Fibroblast of skin of right quadriceps (primary cell): ENCODE measurements at regions not wholly inside any gene's neighbourhood (a gene's known extent, or its start where the extent isn't known, plus 50 kb on each side); places are given as distances from the start of the nearest gene placed in this dataset.
A peak's percentile ranks its signal among the peaks of the same experiment; 100 is the strongest.

ENCODE experiments used
- DNase-seq: peaks from one replicate; pipeline ENCODE4 v3.0.0-alpha.2; 2013

DNA sequence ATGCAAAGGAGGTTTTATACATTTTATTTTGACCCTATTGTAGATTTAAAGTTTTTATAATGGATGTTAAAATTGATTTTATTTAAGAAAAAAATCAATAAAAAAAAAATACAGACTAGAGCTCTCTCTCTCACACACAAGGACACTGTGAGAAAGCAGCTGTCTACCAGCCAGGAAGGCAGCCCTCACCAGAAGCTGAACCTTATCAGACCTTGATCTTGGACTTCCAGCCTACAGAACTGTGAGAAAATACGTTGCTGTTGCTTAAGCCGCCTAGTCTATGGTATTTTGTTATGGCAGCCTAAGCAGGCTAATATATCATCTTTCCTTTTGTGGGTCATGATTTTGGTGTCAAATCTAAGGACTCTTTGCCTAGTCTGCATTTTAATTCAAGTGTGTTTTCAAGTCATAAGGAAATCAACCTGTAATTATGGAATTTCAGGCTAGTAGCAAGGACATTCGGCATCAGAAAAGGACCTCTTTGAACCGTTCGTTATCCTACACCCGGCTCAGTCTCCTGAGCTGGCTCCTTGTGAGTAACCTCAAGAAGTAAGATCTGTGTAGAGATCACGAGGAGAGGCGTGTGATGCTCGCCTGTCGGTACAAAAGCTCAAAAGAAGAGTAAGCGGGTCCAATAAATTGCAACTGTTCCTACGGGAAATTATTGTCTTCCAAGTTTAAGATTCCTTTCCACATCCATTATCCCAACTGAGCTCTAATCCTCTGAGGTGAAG lies 98.2 kb downstream of the PDCL3 start:
- no peak for DNase-seq

DNA sequence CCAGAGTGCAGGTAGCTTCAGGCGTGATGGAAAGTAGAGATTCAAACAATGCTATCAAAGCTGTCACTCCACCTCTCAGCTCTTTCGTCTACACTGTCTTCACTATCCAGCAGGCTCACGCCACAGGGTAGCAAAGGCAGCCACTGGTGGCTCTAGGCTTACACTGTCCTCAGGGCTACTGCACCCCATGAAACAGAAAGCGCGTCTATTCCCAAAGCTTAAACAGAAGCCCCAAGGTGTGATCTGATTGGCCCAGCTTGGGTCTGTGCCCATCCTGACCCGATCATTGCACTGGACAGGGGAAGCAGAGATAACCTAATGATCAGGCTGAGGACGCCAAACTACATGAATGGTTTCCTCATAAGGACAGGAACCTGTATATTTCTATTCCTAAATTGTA lies 100.1 kb downstream of the PDCL3 start:
- DNase-seq, result no peak

DNA sequence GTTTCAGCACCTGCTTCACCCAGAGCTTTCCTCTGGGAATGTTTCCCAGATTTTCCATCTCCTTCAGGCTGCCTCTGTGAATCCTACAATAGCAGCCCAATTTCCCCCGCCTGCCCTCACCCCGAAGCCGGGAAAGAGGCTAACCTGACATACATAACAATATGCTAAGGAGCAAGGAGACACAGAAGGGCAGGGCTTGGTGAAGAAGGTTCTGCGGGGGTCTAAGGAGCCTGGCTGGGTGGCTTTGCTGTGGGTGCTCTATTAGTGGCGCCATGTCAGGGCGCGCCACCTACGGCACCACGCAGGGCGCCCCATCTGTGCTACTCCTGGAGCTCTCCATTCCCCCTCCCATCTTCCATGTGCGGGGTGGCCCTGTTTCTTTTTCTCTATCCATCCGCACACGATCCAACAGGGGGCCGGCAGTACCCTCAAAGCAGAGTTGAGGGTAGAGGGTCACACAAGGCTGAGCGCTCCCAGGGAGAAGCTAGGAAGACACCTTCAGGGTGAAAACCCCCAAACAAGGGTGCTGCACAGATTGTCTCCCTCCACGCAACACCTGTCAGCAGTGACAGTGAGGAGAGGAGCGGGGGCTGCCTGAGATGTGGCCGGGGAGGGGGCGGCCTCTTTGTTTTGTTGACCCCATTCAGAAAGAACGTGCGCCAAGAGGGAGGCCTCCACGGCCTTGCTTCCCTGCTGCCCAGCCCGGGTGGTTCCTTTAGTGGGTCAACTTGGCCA lies 101.4 kb downstream of the PDCL3 start:
- DNase-seq, result no peak

DNA sequence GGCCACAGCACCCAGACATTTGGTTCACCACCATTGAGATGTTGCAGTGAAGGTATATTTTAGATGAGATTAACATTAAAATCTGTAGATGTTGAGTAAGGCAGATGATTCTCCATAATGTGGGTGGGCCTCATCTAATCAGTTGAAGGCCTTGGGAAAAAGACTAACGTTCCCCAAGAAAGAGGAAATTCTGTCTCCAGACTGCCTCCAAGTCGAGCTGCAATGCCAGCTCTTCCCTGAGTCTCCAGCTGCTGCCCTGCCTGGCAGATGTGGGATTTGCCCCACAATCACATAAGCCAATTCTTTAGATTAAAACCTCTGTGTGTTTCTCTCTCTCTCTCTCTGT lies 101.9 kb downstream of the PDCL3 start:
- no peak for DNase-seq

DNA sequence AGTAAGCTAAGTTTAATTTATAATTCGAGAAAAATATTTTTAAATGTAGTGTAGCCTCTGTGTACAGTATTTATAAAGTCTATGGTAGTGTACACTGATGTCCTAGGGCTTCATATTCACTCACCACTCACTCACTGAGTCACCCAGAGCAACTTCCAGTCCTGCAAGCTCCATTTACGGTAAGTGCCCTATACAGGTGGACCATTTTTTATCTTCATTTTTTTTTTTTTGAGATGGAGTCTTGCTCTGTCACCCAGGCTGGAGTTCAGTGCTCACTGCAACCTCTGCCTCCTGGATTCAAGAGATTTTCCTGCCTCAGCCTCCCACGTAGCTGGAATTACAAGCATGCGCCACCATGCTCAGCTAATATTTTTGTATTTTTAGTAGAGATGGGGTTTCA lies 104.2 kb downstream of the PDCL3 start:
- no peak for DNase-seq

DNA sequence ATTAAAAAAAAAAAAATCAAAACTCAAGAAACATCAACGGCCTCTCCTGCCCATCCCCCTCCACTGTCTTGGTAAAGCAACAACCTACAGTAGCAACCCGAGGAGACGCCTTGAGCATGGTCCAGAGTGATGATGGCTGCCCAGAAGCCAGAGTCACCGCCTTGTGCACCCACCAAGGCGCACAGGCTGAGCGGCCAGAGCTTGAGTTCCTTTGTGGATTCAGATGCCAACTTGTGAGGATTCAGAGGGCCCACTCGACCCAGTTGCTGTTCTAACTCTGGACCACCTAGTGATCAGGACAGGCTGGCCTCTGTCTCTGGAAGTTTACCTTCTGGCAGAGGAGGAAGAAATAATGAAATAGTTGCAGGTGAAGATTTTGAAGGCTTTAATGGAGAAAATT lies 105.0 kb downstream of the PDCL3 start:
- DNase-seq, result no peak

DNA sequence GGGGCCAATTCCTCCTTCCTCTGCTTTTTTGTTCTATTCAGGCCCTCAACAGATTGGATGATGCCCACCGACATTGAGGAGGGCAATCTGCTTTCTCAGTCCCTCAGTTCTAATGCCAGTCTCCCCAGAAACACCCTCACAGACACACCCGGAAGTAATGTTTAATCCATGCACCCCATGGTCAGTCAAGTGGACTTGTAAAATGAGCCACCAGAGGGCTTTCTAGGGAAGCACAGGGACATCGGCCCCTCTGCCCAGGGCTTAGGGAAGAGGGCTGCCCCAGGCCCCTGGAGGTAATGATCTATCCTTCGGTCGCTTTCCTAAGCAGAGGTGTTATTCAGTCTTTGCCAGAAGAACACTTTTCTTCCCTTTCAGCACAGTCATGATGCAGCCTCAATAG lies 107.4 kb downstream of the PDCL3 start:
- no peak for DNase-seq

DNA sequence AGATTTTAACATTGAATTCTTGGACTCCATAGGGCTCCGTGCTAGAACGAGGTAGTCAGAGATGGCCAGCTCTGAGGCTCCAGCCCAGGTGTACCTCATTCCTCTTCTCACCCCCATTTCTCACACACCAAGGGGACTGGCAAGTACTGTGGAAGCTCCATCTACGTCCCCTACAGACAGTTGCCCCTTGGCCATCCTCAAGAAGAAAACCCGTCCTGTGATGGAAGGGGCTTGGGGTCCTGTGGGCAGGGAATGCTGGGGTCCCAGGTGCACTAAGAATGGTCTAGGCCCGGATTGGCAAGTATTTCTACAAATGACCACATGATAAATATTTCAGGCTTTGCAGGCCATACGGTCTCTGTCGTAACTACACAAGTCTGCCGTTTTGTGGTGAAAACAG lies 110.3 kb downstream of the PDCL3 start:
- DNase-seq, result no peak

DNA sequence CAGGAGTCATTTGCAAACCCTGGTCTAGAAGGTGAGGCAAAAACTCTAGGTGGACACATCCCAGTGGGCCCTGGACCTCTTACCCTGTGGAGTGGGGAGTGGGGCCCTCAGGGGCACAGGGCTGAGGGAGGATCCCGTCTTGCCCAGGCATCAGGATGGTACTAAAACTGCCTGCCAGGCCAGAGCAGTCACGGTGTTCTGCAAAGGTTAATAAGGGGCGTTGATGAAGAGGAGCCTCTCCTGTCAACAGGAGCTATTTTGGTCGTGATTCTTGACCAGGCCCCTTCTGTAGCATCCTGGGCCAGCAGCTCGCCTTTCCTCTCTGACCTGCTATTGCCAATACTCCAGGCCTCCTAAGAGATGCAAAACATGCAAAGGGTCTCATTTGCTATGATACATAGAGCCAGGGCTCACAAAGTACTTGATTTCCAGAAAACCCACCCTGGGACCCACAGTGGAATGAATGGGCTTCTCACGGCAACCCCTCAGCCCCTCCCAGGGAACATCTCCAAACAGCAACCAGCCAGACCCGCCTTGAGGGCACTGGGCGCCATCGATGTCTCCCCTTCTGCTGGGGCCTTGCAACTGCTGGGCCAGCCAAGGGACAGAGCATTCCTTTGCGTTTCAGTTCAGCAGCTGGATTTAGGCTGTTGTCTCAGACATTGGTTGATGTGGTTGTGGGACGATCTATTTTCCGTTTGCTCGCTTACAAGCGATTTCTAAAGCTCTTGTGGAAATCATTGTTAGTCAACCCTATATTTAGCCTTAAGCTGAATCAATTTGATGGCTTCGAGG lies 111.1 kb downstream of the PDCL3 start:
- DNase-seq, result no peak

DNA sequence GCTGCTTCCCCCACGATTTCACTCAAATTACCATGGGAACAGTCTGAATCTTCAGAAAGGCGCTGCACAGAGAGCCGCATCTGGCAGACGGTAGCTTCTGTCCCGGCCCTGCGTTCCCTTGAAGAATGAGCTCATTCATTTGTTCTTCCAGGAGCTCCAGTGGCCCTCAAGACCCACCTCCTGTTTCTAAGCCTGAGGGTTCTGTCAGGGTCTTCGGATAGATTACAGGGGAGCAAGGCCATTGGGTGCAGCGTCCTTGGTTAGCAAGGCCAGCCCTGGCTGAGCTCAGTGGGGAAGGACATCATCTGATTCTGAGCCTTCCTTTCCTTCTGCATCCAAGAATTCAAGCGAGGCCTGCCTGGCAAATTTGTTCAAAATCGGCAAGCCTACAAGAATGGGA lies 111.9 kb downstream of the PDCL3 start:
- DNase-seq, result no peak

DNA sequence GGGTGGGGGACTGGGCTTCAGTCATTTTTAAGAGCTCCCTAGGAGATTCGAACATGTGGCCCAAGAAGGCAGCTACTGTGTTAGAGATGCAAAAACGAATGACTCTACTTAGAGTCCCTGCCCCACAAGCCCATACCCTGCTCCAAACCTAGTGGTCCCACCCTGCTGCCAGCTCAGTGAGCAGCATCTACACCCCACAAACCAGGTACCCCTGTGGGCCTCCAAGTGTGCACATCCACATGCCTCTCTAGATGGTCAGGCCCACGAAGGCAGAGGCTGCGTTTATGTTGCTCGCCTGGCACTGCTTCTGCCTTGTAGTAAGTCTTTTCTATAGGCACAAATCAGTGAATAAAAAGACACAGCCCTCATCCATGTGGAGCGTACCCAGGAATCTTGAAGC lies 112.6 kb downstream of the PDCL3 start:
- no peak for DNase-seq

DNA sequence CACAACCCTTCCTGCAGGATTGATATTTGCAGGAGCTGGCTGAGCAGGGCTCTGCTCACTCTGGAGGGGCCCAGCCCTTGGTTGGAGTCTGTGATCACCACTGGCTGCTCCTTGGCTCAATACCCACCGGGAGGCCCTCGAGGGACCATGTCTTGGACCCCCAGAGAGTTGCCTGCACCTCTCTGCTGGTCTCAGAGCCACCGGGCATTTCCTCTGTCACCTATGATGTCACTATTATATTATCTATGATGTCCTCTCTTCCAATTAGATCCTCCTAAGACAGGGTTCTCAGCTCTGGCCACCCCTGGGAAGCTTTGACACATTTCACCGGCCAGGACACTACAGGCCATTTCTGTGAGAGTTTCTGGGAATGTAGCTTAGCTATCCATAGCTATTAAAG lies 113.1 kb downstream of the PDCL3 start:
- DNase-seq, result no peak

DNA sequence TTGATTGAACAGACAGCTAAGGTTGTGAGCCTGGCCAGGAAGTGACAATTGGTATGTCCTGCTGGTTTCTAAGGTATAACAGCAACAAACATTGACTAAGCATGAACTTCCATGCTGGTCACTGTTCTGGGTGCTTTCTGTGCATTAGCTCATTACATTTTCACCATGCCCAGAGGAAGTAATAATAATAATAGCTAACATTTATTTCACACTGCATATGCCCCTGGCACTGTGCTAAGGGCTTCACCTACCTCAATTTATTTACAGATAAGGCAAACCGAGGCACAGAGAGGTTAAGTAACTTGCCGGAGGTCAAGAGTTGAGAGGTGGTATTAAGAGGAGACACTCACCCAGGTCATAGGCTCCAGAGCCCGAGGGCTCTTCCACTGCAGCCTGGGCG lies 113.6 kb downstream of the PDCL3 start:
- DNase-seq, result no peak

DNA sequence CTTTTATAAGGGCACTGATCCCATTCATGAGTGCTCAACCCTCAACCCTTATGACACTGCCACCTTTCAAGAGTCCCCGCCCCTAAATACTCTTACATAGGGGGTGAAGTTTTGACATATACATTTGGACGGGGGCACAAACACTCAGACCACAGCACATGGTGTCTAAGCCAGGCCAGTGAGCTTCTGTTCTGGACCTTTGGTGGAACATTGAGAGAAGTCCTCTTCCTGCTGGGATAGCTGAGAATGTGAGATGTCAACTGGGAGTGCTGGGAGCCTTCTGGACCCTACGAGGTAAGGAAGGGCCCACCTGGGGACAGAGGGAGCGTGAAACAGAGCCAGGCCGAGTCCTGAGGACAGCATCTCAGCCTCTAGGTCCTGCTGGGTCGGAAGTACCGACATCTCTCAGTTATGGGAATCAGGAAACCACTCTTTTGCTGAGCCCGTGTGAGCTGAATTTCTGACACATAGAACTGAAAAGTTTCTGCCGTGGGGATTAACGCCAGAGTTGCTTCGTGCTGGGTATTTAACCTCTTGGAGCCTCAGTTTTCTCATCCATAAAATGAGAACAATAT lies 114.9 kb downstream of the PDCL3 start:
- DNase-seq, result no peak

DNA sequence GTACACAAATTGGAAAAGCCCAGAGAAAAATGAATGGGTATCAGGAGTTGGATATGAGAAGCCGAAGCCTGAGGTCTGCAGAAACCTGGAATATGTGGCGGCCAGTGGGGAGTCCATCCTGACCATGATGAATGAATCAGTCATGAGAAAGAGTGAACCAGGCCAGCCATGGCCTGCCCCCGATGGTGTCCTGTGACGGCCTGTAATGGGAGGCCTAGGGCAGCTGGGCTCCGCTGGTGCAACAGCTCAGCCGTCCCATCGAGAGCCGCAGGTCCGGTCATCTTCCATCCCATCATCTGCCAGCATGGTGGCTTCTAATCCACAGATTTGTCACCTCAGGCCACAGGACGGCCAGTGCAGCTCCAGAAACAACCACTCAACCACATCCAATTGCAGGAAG lies 116.4 kb downstream of the PDCL3 start:
- no peak for DNase-seq

DNA sequence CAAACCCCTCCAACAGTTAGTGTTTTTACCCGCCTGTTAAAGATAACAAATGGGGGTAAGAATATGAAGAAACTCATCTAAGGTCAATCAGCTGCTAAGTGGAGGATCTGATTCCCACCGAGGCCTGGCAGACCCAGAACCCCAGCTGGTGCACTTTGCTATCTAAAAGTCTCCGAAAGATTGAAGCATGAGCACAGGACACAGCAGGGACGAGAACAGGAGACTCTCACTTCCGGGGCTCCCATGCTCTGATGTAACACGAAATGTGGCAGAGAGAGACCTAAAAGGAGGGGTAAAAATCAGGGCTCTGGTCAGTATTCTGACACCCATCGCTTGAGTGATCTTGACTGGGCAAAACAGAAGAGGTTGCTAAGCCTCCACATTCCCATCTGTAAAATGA lies 119.7 kb downstream of the PDCL3 start:
- DNase-seq, result no peak

DNA sequence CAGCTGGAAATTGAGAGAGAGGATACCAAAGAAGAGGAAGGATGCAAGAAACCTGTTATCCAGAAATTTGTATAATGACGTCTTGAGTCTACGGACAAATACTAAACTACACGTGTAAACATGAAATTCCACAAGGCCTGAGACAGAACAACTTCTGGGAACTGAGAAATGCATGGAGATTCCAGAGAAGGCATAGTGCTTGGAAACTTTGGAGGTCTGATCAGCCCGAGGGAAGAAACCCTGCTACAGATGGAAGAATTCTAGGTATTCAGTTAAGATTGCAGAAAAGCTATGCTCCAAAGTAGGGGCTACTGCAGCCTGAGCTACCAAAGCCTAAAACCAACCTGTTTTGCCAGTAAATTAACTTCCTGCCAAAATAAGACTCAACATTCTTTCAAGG lies 120.4 kb downstream of the PDCL3 start:
- no peak for DNase-seq

DNA sequence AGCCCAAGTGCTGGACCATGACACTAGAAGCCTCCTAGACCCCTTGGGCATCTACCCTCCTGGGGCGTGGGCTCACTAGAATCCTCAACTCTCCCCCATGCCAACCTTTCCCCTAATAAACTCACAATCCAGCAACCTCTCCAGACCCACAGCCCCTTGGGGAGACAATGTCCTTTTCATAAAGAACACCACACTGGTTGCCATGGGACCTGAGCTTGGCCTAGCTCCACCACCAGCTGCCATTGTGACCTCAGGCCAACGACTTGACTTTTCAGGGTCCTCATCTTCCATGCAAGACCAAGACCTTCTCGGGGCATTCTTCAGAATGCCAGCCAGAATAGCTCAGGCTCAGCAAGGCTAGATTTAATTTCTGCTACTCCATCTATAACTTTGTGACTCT lies 128.1 kb upstream of the NPAS2 start:
- DNase-seq, result no peak

DNA sequence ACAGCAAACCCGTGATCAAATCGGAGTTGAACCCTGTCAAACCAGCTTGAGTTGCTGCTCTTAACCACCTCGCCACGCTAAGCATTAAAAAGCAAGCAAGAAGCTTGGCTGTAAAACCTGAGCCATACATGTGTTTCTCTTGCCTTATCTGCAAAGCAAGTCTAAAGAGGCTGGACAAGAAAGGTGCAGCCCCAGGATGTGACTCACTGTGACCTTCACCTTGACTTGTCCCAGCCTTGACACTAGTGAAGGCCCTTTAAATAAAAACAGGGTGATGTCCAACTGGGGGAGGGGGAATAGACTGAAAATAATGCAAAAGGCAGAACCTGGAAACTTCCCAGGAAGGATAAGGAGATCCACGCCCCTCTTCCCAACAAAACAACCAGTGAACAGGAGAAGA lies 127.6 kb upstream of the NPAS2 start:
- DNase-seq, result no peak

DNA sequence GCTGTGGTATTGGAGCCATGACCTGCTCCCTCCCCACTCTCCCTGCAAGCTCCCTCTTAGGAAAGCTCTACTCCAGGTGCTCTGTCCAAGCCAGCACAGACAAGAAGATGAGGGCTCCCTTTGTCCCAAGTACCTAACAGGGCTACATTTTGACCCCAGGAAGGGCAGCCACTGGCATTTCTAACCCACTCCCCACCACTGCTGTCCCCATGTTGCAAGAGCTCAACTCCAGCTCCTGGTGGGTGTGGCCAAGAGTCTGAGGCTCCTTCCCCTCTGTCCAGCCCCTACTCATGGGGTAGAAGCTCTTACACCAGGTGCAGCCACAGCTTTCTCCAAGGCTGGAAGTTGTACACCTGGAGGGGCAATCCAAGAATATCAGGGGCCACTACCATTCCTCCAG lies 127.0 kb upstream of the NPAS2 start:
- no peak for DNase-seq

DNA sequence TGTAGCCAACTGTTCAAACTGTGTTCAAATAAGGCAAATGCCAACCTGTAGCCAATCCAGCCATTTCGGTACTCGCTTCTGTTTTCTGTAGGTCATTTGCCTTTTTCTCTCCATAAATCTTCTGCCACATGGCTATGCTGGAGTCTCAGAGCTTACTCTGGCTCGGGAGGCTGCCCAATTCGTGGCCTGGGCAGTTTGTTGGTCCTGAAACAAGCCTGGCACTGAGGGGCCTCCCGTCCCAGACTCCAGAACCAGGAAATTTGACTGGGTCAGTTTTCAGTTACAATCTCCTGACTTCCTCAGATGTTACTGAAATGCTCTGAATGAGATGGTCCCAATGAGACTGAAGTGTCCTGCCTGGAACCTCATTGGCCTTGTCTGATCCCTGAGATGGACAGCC lies 120.8 kb upstream of the NPAS2 start:
- no peak for DNase-seq

DNA sequence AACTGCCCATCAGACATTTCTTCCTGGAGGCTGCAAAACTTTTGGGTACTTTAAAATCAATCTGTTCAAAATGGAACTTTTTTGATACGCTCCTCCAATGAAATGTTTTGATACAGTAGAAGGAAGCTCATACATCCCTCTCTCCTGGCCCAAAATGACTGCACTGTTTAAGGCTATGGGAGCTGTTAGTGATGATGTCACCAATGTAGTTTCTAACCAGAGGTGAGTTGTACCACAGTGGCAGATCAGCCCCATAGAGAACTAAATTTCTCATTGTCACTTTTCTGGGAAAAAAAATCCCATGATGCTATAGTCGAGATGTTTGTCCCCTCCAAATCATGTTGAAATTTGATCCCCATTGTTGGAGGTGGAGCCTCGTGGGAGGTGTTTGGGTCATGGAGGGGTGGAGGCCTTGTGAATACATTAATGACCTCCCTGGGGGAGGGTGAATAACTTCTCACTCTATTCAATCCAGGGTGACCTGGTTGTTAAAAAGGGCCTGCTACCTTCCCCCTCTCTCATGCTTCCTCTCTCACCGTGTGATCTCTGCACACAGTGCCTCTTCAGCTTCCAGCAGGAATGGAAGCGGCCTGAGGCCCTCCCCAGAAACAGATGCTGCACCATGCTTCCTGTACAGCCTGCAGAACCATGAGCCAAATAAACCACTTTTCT lies 117.4 kb upstream of the NPAS2 start:
- DNase-seq, result no peak

DNA sequence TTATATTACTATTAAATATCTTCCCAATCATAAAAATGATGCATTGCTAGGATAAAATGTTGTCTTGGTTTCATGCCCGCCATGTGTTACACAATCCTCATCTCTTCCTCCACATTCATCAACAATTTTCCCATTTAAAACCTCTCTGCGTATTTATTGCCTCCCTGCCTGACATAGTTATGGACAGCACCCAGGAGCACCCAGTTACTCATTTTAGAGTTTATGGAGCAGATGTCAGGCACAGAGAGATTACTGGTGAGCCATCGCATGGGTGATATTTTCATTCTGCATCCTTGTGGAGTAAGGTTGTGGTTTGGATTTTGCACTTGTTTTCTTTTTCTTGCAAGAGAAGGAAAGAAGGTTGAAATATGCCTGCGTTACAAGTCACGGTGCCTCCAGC lies 116.7 kb upstream of the NPAS2 start:
- DNase-seq, result peak; percentile 19
